Testis (tissue), 2 donors: ENCODE measurements at regions not wholly inside any gene's neighbourhood (a gene's known extent, or its start where the extent isn't known, plus 50 kb on each side); places are given as distances from the start of the nearest gene placed in this dataset.

Experiments
- DNase-seq: peaks from one replicate; pipeline ENCODE4 v3.0.0-alpha.2; 2019
- H3K27ac ChIP-seq, 2 donors: fragments of 200-600 bp; sonication (generic); one replicate each; pipeline ENCODE4 v1.5.1; 2019
- H3K27me3 ChIP-seq: fragments of 200-600 bp; sonication (generic); one replicate; pipeline ENCODE4 v1.5.1; 2019
- H3K36me3 ChIP-seq: fragments of 200-600 bp; sonication (generic); one replicate; pipeline ENCODE4 v1.5.1; 2017; ENCODE audit warnings: low read depth; ENCODE audit errors: missing control alignments
- H3K4me1 ChIP-seq: fragments of 200-600 bp; sonication (generic); one replicate; pipeline ENCODE4 v1.5.1; 2019
- H3K4me3 ChIP-seq, 2 donors: fragments of 200-600 bp; sonication (generic); one replicate each; pipeline ENCODE4 v1.5.1; 2017 to 2019
- H3K9me3 ChIP-seq: fragments of 200-600 bp; sonication (generic); one replicate; pipeline ENCODE4 v1.5.1; 2017
- POLR2A ChIP-seq: fragments of 450-650 bp; IDR thresholded peaks from one replicate; pipeline ENCODE4 v1.6.1; 2017; ENCODE audit warnings: antibody characterized with exemption, mild to moderate bottlenecking, moderate library complexity
- WGBS, 2 donors: methylation state at CpG; one replicate each; pipeline ENCODE4 v1.1.5; 2018; 5-methylcytosine and 5-hydroxymethylcytosine counted together
- intact Hi-C: fragments of 100-400 bp; cut with DNase I; formaldehyde crosslinking; loops from one replicate; pipeline ENCODE4 v1.15.1; 2023; ENCODE audit warnings: low total_unique reads
- TF ChIP-seq, protein P1 (sequence below), 3 experiments: fragments of 450-650 bp in 2 of 3; fragments of 200-600 bp in 1 of 3; sonication (generic) in 1 of 3; IDR thresholded peaks; one replicate each; pipeline ENCODE4 v1.5.1; 2016 to 2019; ENCODE audit warnings: antibody characterized with exemption in 3 of 3, mild to moderate bottlenecking in 2 of 3, moderate library complexity in 1 of 3

DNA sequence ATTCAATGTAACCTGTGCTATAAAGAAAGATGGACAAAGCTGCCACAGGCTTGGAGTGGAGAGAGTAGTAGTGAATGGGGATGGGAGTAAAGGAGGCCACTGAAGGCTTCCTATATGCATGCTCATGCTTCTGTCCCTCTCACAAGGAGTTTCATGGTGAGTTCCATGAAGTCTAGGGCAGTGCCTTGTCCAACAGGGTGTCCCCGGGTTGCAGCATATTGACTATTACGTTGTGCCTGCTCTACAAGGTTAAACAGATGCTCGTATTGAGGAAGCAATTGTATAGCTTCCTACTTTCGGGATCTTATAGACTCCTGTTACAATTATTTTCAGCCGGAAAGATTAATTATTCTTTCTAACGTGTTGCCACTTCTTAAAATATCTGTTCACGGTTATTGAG, 129.1 kb upstream of the PIK3R1 start:
- Histone ChIP-seq H3K27me3 (no peaks in the 10 kb centered on the region), H3K4me3 (no peak overlapping the region), H3K4me1 (peaks cover 20% of the 10 kb centered on the region), H3K9me3 (no peaks in the 10 kb centered on the region), H3K36me3 (no peaks in the 10 kb centered on the region), H3K27ac (peak overlapping the region in 1 of 2 donors; percentile 64)
- WGBS, 2 donors = 74 to 76% methylated on average over 7 of the region's 7 CpGs
- TF ChIP-seq, protein P1, sequence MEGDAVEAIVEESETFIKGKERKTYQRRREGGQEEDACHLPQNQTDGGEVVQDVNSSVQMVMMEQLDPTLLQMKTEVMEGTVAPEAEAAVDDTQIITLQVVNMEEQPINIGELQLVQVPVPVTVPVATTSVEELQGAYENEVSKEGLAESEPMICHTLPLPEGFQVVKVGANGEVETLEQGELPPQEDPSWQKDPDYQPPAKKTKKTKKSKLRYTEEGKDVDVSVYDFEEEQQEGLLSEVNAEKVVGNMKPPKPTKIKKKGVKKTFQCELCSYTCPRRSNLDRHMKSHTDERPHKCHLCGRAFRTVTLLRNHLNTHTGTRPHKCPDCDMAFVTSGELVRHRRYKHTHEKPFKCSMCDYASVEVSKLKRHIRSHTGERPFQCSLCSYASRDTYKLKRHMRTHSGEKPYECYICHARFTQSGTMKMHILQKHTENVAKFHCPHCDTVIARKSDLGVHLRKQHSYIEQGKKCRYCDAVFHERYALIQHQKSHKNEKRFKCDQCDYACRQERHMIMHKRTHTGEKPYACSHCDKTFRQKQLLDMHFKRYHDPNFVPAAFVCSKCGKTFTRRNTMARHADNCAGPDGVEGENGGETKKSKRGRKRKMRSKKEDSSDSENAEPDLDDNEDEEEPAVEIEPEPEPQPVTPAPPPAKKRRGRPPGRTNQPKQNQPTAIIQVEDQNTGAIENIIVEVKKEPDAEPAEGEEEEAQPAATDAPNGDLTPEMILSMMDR (IDR thresholded peaks at IDR 0.05) = no peak
- TF ChIP-seq POLR2A = no peak
- intact Hi-C loops = no loop called here
- no peak for DNase-seq

DNA sequence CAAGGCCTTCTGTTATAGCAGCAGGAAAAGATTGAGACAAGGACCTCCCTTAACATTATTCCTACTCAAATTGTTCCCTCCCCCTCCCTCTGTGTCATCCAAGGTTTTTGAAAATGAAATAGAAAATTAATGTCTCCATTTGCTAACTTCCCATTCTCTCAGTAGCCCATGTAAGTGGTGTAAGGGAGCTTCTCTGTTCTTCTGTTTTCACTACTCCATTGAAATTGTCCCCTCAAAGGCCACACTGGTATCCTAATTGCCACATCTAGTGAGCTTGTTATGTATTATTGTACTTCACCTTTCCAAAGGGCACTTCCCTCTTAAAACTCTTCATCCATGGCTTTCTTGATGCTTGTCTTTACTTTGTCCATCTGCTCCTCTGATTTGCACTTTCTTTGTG, 131.2 kb upstream of the PIK3R1 start:
- Histone ChIP-seq H3K4me1 (peaks cover 20% of the 10 kb centered on the region), H3K27ac (no peak overlapping the region), H3K36me3 (no peaks in the 10 kb centered on the region), H3K4me3 (no peak overlapping the region), H3K9me3 (no peaks in the 10 kb centered on the region), H3K27me3 (no peaks in the 10 kb centered on the region)
- TF ChIP-seq, protein P1 (IDR thresholded peaks at IDR 0.05) = no peak
- TF ChIP-seq POLR2A = no peak
- intact Hi-C loops = no loop called here
- DNase-seq = no peak

DNA sequence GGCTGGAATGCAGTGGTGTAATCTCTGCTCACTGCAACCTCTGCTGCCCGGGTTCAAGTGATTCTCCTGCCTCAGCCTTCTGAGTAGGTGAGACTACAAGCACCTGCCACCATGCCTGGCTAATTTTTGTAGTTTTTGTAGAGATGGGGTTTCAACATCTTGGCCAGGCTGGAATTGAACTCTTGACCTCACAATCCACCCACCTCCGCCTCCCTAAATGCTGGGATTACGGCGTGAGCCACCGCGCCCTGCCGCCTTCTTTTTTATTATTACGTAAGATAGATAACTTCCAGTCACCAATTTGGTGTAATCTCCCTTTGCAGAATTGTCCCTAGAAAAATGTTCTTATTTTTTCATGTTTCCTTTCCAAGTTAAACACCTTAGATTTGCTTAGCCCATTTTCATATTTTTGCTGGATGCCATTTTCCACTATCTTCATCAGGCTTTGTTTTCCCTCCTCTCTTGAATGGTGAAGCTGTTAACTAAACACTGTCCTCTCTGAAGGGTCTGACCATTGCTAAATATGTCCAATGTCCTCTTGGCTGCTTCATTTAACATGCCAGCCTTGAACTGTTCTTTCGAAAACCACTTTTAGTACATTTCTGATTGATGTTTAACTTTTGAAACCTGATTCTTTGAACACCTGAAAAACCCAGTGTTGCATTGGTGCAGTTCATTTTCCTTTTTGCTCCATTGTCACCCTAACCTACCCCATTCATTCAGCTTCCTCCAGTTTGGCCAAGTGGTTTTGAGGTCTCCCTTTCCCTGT, 135.1 kb upstream of the PIK3R1 start:
- Histone ChIP-seq H3K4me3 (no peak overlapping the region), H3K27ac (no peak overlapping the region), H3K27me3 (no peaks in the 10 kb centered on the region), H3K36me3 (no peaks in the 10 kb centered on the region), H3K9me3 (no peaks in the 10 kb centered on the region), H3K4me1 (no peaks in the 10 kb centered on the region)
- WGBS, 2 donors = 87 to 93% methylated on average over 9 of the region's 9 CpGs
- TF ChIP-seq, protein P1 (IDR thresholded peaks at IDR 0.05) = no peak
- TF ChIP-seq POLR2A = no peak
- intact Hi-C loops = no loop called here
- no peak for DNase-seq

GRCh38 chr5:68077349-68077894, 138.1 kb upstream of the PIK3R1 start:
- H3K4me1 ChIP-seq = no peaks in the 10 kb centered on the region

GRCh38 chr5:68074633-68075032, 140.9 kb upstream of the PIK3R1 start:
- Histone ChIP-seq H3K36me3 (no peaks in the 10 kb centered on the region), H3K9me3 (no peaks in the 10 kb centered on the region), H3K4me1 (no peaks in the 10 kb centered on the region), H3K4me3 (no peak overlapping the region), H3K27me3 (no peaks in the 10 kb centered on the region), H3K27ac (no peak overlapping the region)
- TF ChIP-seq, protein P1 (IDR thresholded peaks at IDR 0.05) = no peak
- no peak for TF ChIP-seq POLR2A
- no peak for DNase-seq
- WGBS, 2 donors = 87 to 100% methylated on average over 1 of the region's 1 CpG
- intact Hi-C loops = no loop called here

More at GRCh38 chr5:68077349-68077894, 138.1 kb upstream of the PIK3R1 start:
- no peak for TF ChIP-seq POLR2A
- H3K27me3 ChIP-seq = no peaks in the 10 kb centered on the region
- H3K36me3 ChIP-seq = no peaks in the 10 kb centered on the region
- DNase-seq = no peak
- no peak overlapping the region for H3K27ac ChIP-seq
- WGBS, 2 donors = 94 to 97% methylated on average over 6 of the region's 6 CpGs
- intact Hi-C loops = no loop called here
- H3K4me3 ChIP-seq = no peak overlapping the region
- H3K9me3 ChIP-seq = no peaks in the 10 kb centered on the region
